ENCODE measurements at regions not wholly inside any gene's neighbourhood (a gene's known extent, or its start where the extent isn't known, plus 50 kb on each side); places are given as distances from the start of the nearest gene placed in this dataset.
A peak's percentile ranks its signal among the peaks of the same experiment; 100 is the strongest.

- ATAC-seq (peak; percentile 68), DNase-seq (peak; percentile 38)
- H3K36me3 ChIP-seq (ENCODE audit: low read depth, low read length), result no peaks in the 10 kb centered on the region
- CTCF ChIA-PET, result no interaction called here
- no peaks in the 10 kb centered on the region for H3K4me1 ChIP-seq (ENCODE audit: insufficient read depth, low read length)
- BruUV-seq (replicated peaks), result no TSS peak
- H3K4me2 ChIP-seq (ENCODE audit: low read length), result no peak overlapping the region
- H4K20me1 ChIP-seq (ENCODE audit: low read length), result no peaks in the 10 kb centered on the region
- no peak overlapping the region for H3K27ac ChIP-seq (ENCODE audit: low read length)
- H3K4me3 ChIP-seq (ENCODE audit: low read length), result no peak overlapping the region
- H3K9ac ChIP-seq (ENCODE audit: low read length), result no peak overlapping the region
- POLR2A ChIA-PET (ENCODE audit: unreplicated experiment), result interaction anchor here (0.5 kb wide), 1 partner anchor 57 kb away, joined by 4 read pairs; no protein-coding TSS in a partner anchor
- TF ChIP-seq EZH2phosphoT487 (IDR thresholded peaks at IDR 0.05; ENCODE audit: borderline replicate concordance, low read length) (no peak), EZH2 (IDR thresholded peaks at IDR 0.05; ENCODE audit: low read length, unreplicated experiment) (no peak), CTCF (conservative IDR thresholded peaks at IDR 0.05; ENCODE audit: low read depth, low read length) (no peak)
- no peaks in the 10 kb centered on the region for H3K9me2 ChIP-seq (replicated peaks; ENCODE audit: low read length)
- H3K79me2 ChIP-seq (ENCODE audit: low read length), result no peaks in the 10 kb centered on the region
- H2AFZ ChIP-seq (ENCODE audit: low read length), result no peak overlapping the region
- H3K9me3 ChIP-seq (ENCODE audit: low read length), result no peaks in the 10 kb centered on the region
- H3K27me3 ChIP-seq (ENCODE audit: low read length), result no peaks in the 10 kb centered on the region
- intact Hi-C loops (cut with micrococcal nuclease), result no loop called here
- H3F3A ChIP-seq (ENCODE audit: low read length, unreplicated experiment), result no peaks in the 10 kb centered on the region
These were observed 127.2 kb upstream of the TSC22D1 start for GRCh38 chr13:44703371-44703770.

GRCh38 chr13:44698066-44698465 lies 121.9 kb upstream of the TSC22D1 start:
- no peak for ATAC-seq

More at GRCh38 chr13:44698066-44698465, 121.9 kb upstream of the TSC22D1 start:
- POLR2A ChIA-PET (ENCODE audit: unreplicated experiment), result no interaction called here
- no peaks in the 10 kb centered on the region for H3K36me3 ChIP-seq (ENCODE audit: low read depth, low read length)
- intact Hi-C loops (cut with micrococcal nuclease), result no loop called here
- no peaks in the 10 kb centered on the region for H3K4me1 ChIP-seq (ENCODE audit: insufficient read depth, low read length)
- H3K4me3 ChIP-seq (ENCODE audit: low read length), result no peak overlapping the region
- no peaks in the 10 kb centered on the region for H3F3A ChIP-seq (ENCODE audit: low read length, unreplicated experiment)
- H2AFZ ChIP-seq (ENCODE audit: low read length), result no peak overlapping the region
- no peak overlapping the region for H3K27ac ChIP-seq (ENCODE audit: low read length)
- no peak for DNase-seq
- no peaks in the 10 kb centered on the region for H3K27me3 ChIP-seq (ENCODE audit: low read length)
- no peak for TF ChIP-seq EZH2phosphoT487 (IDR thresholded peaks at IDR 0.05; ENCODE audit: borderline replicate concordance, low read length)
- no peak for TF ChIP-seq CTCF (conservative IDR thresholded peaks at IDR 0.05; ENCODE audit: low read depth, low read length)
- no peak for TF ChIP-seq EZH2 (IDR thresholded peaks at IDR 0.05; ENCODE audit: low read length, unreplicated experiment)
- CTCF ChIA-PET, result no interaction called here
- no peaks in the 10 kb centered on the region for H3K9me2 ChIP-seq (replicated peaks; ENCODE audit: low read length)
- H3K9ac ChIP-seq (ENCODE audit: low read length), result no peak overlapping the region
- H3K79me2 ChIP-seq (ENCODE audit: low read length), result no peaks in the 10 kb centered on the region
- no peaks in the 10 kb centered on the region for H3K9me3 ChIP-seq (ENCODE audit: low read length)
- BruUV-seq (replicated peaks), result no TSS peak
- no peak overlapping the region for H3K4me2 ChIP-seq (ENCODE audit: low read length)
- no peaks in the 10 kb centered on the region for H4K20me1 ChIP-seq (ENCODE audit: low read length)

Measured in PC-3 (cell line).